GM13977 (cell line): ENCODE measurements at regions not wholly inside any gene's neighbourhood (a gene's known extent, or its start where the extent isn't known, plus 50 kb on each side); places are given as distances from the start of the nearest gene placed in this dataset.

Experiments used
- DNase-seq: peaks from one replicate; pipeline ENCODE4 v3.0.0; 2012; ENCODE audit warnings: low spot score
- in situ Hi-C: fragments of 300-500 bp; cut with MboI; formaldehyde crosslinking; loops from one replicate; pipeline ENCODE4 v1.12.0; 2022; ENCODE audit warnings: low sequenced_read_pairs, low pct_unique_long_range_greater_than_20kb, mixed read lengths, inconsistent platforms; ENCODE audit not compliant: unreplicated experiment
- TF ChIP-seq, protein P1 (sequence below): IDR thresholded peaks from 2 replicates; pipeline ENCODE4 v1.5.1; 2012; ENCODE audit warnings: mild to moderate bottlenecking, control low read depth; ENCODE audit not compliant: insufficient read depth; ENCODE audit errors: extremely low read depth, missing control alignments

GRCh38 chr6:168223150-168223549 is 96.4 kb downstream of the DACT2 start:
- in situ Hi-C loops, result no loop called here
- TF ChIP-seq, protein P1, sequence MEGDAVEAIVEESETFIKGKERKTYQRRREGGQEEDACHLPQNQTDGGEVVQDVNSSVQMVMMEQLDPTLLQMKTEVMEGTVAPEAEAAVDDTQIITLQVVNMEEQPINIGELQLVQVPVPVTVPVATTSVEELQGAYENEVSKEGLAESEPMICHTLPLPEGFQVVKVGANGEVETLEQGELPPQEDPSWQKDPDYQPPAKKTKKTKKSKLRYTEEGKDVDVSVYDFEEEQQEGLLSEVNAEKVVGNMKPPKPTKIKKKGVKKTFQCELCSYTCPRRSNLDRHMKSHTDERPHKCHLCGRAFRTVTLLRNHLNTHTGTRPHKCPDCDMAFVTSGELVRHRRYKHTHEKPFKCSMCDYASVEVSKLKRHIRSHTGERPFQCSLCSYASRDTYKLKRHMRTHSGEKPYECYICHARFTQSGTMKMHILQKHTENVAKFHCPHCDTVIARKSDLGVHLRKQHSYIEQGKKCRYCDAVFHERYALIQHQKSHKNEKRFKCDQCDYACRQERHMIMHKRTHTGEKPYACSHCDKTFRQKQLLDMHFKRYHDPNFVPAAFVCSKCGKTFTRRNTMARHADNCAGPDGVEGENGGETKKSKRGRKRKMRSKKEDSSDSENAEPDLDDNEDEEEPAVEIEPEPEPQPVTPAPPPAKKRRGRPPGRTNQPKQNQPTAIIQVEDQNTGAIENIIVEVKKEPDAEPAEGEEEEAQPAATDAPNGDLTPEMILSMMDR, result no peak
- DNase-seq, result no peak

DNA sequence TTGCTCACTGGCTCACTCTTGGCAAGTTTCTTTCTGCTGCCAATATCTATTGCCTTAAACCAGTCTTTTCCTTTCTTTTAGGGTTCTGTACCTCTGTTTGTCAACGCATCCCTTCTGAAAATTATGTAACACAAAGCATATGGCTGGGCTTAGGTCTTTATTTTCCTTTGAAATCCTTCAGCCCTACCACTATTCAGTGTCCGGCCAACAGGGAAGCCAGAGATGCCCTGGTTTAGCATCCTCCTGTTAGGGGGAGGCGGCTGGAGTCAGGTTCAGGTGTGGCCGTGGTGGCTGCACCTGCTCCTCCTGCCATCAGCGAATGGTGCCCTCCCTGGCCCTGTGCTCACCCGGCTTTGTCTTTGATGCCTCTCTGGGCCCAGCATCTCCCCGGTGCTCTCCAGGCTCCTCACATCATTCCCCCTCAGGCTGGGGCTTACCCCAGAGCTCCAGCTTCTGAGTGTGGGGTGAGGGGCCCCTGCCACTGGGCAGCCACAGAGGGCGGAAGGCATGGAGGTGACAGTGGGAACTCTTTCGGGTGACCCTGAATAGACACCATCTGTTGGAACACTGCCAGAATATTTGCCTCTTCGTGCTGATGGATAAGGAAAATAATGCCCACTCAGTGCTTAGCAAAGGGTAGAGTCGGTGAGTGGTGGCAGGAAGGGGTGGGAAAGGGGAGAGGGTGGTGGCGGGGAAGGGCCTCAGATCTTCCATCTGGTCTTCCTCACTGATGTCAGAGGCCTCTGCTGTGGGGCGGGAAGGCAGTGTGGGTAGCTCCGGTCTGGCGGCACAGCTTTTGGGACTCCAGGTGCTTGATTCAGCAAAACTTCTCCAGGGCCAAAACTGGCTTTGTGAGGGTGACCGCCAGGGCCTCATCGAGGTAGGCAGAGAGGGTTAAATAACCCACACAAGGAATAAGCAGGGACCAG is 97.2 kb downstream of the DACT2 start:
- in situ Hi-C loops, result no loop called here
- TF ChIP-seq, protein P1, result no peak
- no peak for DNase-seq

DNA sequence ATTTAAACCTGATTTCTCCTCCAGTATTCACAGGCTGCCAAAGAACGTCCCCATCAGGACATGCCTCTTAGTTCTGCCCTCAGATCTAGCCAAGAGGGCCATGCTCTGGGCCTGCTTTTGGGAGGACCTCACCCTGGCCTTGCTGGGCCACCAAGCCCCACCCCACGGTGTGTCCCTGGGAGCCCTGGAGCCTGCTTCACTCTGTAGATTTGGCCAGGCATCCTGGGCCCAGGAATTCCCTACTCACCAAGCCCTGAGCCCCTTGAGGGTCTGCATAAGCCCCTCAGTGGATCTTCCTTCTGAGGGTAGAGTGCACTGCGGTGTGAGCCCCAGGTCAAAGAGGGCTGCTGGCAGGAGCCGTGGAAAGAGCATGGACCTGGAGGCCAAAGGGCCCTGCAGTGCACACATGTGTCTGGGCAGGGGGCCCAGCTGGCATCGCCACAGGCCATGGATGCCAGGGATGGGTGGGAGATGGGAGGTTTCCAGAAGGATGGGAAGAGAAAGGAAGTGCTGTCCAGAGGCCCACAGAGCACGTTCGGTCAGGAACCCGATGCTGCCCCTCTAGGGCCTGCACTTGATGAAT is 98.0 kb downstream of the DACT2 start:
- DNase-seq, result no peak
- in situ Hi-C loops, result no loop called here
- TF ChIP-seq, protein P1, result no peak

DNA sequence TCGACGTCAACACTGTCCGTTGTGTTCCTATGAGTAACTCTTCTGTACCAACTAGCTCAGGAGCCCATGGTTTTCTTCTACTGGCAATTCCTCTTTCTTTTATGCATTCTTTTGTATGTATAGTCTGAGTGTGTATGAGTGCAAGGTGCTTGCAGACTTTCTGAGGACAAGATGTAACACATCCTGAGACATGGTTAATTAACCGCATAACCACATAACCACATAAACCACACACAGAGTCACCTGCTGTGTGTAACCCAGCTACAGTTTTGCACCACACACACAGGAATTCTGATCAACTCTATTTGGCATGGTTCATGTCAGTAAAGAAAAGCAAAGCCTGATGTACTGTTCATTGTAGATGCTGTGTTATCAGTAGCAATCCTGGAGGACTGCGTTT is 98.6 kb downstream of the DACT2 start:
- in situ Hi-C loops, result no loop called here
- TF ChIP-seq, protein P1, result no peak

GRCh38 chr6:168219804-168220203 is 99.8 kb downstream of the DACT2 start:
- in situ Hi-C loops, result no loop called here
- TF ChIP-seq, protein P1, result no peak
- no peak for DNase-seq

More for the DNA sequence above, 98.6 kb downstream of the DACT2 start:
- no peak for DNase-seq

- TF ChIP-seq, protein P1, result no peak
- in situ Hi-C loops, result no loop called here
- no peak for DNase-seq
Observed at GRCh38 chr6:168218785-168219566, 100.6 kb downstream of the DACT2 start.
